Fibroblast of skin of right quadriceps (primary cell): ENCODE measurements at regions not wholly inside any gene's neighbourhood (a gene's known extent, or its start where the extent isn't known, plus 50 kb on each side); places are given as distances from the start of the nearest gene placed in this dataset.
"Not testable (repeated sequence)": the region's sequence is repeated elsewhere in the genome, so short reads cannot be mapped to it uniquely, and the experiment has no call there.

ENCODE experiments used
- DNase-seq: peaks from one replicate; pipeline ENCODE4 v3.0.0-alpha.2; 2013

DNA sequence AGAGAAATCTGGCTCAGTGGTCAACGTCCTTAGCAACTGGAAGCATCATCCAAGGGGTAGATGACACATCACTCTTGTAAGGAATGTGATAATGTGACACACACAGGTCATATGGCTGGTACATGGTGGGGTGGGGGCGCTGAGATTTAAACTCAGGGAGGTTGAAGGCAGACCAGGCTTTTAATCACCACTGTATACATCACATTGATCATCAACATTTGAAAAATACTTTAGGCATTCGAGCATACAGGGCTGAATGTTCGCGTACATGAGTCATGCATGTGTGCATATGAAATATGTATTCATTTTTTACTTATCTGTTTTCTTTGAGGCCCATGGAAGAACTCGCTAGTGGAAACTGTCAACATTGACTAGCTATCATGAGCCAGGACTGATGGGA is 976.4 kb downstream of the VRK1 start:
- DNase-seq, result no peak

DNA sequence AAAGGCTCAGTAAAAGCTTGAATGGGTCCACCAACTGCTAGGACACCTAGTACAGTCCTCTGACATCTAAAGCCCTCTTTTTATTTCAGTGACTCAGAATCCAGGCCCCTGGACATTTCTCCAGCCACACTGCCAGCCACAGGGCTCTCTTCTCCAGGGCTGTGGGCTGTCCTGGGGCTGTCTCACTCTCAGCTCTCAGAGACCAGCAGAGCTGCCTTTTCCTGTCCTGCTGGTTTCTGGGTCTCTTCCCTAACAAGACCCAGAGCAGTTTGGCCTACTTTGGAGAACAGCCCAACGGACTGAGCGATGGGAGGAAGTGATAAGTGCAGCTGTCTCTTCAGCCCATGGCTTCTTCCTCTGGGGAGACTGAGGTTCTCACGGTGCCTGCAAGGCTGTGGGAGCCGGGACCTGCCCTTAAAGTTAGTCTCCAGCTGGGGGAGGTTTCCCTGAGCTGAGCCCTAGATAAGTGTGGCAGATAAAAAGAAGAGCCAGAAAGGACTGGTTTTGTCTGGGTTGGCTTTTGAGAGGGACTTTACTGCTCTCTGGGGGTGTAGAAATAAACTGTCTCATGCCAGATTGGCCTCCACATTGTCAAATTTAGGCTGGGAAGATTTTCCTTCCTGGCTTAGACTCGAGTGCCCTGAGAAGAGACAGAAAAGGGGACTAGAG is 979.8 kb downstream of the VRK1 start:
- DNase-seq, result no peak

DNA sequence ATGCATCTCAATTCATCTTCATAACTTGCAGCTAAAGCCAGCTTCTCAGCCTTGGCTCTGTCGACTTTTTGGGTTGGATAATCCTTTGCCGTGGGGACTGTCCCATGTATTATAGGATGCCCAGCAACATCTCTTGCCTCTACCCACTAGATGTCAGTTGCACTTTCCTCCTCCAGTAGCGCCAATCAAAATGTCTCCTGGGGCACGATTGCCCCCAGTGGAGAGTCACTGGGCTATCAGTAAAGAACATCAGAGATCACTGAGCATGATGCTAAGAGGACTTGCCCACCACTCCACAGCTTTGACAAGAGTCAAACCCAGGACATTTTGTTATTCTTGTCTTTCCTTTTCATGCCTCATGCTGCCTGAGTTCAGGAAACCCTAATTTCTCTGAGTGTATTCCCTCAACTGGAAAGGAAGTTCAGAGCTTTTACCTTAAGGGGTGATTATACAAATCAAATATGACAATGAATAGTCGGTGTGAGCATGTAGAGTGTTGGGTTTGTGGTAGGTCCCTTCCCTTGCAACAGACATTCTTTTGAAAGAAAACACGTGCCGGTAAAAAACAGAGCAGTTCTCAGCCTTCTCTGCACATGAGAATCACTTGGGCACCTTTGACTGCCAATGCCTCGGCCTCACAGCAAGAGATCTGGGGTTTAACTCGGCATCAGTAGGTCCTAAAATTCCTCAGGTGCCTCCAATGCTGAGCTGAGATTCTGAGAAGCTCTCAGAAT is 980.6 kb downstream of the VRK1 start:
- DNase-seq, result no peak

DNA sequence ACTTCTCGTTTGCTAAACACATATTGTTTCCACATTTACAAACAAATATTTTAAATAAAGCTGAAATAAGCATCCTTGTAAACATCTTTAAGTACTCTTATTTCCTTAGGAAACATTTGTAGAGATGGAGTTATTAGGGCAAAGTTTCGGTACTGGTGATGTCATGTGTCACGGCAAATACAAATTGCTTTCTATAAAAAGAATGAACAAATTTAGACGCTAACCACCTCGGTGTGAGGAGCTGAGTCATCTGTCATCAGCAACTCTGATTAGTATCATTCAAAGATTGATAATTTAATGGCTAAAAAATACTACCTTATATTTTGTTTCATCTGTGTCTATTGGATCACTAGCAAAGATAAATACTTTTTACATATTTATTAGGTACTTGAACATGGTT is 982.0 kb downstream of the VRK1 start:
- no peak for DNase-seq

DNA sequence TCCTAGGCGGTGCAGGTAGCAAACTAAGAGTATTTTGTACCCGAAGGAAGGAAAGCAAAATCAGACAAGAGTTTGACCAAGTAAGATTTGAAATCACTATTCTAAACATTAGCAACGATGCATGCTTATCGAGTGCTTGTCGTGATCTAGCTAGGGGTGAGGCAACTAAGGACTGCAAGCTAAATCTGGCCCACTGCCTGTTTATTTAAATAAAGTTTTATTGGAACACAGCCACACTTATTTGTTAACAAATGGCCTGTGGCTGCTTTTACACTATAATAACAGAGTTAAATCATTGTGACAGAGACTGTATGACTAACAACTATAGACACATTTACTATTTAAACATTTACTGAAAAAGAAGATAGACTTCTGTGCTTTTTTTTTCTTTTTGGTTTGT is 983.6 kb downstream of the VRK1 start:
- no peak for DNase-seq

DNA sequence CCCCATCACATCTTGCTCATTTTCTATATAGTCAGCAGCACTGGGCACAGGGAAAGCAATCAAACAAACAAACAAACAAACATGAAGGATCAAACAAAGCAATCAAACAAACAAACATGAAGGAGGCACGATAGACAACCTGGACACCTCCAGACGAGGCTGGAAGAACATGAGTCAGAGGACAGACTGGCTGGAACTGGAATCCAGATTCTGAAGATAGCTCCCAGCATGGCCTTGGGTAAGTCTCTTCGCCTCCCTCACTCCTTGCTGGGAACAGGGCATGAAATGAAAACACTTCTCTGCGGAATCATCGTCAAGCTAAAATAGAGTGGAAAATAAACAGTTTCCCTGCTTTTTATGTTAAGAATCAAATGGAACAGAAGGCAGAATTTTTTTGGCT is 984.8 kb downstream of the VRK1 start:
- DNase-seq, result no peak

DNA sequence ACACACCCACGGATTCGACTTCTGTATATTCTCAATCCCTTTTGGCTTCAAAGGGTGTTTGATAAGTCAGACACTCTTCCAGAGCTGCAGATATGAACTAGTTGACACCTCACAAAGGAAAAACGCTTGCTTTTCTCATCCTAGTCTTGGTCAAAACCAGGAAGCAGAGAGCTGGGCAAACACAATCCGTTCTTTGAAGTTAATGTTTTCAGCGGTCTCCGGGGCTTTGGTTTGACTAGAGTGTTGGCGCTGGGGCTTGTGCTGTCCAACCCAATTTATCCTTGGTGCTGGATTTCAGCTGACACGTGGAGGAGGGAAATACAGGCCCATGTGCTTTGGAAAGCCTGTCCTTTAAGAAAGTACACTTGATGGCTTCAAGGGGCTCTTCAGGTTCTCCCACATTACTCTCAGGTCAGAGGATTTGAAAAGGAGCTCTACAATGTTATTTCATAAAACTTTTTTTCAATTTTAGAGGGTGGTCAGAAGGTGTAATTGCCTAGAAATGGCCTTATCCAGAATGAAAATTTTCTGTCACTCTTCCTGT is 985.8 kb downstream of the VRK1 start:
- DNase-seq, result no peak

DNA sequence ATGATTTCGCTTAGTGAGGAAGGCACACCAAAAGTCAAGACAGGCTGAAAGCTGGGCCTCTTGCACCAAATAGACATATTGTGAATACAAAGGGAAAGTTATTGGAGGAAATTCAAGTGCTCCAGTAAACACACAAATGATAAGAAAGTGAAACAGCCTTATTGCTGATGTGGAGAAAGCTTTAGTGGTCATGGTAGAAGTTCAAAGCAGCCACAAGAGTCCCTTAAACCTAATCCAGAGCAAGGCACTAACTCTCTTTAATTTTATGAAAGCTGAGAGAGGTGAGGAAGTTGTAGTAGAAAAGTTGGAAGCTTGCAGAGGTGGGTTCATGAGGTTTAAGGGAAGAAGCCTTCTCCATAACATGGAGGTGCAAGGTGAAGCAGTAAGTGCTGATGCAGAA is 988.3 kb downstream of the VRK1 start:
- no peak for DNase-seq

DNA sequence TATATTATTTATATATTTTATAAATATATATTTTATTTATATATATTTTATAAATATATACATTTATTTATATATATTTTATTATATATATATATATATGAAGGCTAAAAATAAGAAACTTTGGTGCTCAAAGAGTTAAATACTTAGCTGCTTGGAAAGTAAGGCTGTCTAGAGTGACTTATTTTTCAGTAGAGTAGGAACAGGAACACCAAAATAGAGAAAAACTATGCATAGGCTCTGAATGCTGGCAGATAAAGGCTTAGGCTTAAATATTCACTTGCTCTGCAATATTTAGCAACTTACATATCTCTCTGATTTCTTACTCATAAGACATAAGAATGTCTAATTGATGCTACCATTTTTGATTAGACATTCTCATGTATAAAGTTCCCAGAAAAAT is 991.2 kb downstream of the VRK1 start:
- no peak for DNase-seq

DNA sequence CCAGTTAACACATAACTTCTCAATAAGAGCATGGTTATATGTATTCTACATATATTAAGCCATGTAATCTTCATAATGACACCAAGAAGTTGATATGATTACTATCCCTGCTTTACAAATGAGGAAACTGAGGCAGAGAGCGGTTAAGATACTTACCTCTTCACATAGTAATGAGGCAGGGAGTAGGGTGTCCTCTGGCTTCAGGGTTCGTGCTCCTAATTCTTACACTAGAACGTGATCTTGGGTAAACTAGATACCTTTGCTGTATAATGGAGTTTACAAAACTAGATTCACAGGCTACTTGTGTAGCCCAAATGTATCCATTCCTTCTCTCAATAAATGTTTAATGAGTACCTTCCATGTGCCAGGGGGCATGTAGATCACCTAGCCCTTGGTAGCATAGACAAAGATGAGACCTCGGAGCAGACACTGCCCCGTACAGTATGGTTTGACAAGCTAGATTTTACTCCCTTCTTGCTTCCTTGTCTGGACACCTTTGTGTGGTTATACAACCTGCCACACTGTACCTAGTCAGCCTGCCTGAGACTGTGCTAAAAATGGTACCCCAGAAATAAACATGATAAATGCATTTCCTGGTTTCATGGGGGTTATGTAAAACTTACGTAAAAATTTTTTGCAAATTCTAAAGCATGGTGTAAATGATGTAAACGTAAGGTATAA is 991.8 kb downstream of the VRK1 start:
- DNase-seq, result no peak

DNA sequence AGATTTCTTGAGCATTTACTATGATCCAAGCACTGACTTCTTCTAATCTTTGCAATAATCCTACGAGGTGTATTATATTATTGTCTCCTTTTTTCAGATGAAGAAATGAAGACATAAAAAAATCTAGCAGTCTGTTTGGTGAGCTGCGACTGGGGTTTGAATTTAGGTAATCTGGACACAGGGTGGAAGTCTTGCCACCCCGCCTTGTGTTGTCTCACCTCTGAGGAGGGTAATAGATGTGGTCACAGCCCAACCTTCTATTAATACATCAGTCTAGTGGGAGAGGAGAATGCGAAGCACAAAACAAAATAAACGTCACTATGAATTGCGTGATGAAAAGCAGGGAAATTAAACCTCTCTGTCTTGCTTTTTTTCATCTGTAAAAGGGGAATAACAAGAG is 993.9 kb downstream of the VRK1 start:
- no peak for DNase-seq

DNA sequence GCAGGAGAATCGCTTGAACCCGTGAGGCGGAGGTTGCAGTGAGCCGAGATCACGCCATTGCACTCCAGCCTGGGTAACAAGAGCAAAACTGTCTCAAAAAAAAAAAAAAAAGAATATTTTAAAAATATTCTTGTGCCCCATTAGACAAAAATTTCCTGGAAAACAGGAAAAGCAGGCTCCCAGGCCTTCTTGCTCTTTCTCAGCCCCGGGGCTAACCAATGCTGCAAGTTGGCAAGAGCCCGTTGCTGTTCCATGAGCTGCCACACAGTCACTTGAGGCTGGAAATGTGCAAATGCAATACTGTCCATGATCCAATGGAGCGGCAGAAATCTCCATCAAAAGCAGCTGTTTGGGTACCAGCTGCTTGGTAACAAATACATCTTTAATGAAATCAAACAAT is 994.7 kb downstream of the VRK1 start:
- DNase-seq, result no peak

DNA sequence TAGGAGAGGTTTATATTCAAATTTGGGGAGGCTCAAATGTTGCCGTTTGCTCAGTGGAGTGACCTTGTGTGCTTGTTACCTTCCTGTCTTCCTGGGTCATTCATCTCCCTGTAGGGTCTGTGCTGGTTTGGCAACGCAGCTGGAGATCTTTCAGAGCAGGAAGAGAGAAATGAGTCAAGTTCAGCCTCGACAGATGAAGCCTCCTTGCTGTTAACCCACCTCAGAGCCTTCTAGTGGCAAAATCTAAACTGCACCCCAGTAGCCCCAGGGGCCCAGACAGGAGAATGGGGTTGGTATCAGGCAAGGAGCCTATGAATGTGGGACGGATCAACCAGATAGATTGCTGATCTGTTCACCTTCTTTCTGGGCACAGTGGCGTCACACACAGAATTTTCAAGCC is 999.3 kb downstream of the VRK1 start:
- DNase-seq, result no peak

DNA sequence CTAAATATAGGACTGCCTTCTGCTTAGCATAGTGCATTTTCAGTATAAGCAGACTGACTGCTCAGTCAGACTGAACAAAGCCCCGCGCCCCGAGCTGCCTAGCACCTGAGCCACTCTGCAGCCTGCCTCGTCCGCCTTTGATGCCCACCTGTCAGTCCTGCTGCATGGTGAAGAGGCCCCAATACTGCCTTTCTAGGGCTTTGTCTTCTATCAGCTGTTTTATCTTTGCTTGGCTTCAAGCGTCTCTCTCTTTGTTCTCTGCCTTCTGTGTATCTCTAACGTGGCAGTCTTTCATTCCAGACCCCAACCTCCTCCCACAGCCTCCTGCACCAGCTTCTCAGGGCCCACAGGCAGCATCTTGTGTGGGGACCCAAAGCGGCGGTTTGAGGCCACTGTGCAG is 1001.0 kb downstream of the VRK1 start:
- DNase-seq, result no peak

DNA sequence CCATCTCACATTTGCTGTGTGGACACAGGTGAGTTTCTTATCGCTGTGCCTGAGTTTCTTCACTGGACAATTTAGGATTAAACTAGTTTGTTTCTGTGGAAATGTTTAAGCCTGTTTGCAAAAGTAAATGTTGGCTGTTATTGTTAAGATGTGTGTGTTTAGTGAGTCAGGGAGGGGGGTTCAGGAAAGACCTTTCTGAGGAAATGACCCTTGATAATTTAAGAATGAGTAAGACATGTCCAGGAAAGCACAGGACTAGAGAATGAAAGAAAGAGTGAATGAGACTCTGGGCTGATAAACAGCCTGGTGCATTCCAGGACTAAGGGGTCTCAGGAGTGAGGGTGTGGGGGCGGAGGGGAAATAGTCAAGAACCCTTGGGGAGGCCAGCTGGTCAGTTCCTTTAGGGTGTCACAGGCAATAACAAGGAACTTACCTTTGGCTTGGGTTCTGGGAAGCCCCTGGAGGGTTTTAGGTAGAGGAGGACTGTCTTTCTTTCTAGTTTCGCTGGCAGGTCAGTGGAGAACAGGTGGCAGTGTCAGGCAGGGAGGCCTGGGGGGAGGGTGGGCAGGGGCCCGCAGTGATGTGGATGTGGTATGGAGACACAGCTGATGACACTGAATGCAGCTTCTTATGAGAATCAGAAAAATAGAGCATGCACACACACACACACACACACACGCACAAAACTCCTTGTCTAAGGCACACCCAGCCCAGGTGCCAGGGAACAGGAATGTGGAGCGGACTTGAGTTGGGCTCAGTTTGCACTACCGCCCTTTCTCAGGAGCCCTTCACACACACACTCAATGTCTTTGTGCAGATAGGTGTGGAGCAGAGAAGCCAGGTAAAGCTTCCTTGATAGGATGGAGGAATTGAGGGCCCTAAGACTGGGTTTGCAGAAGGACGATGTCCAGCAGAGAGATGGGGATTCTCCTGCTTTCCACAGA is 1005.5 kb downstream of the VRK1 start:
- no peak for DNase-seq

DNA sequence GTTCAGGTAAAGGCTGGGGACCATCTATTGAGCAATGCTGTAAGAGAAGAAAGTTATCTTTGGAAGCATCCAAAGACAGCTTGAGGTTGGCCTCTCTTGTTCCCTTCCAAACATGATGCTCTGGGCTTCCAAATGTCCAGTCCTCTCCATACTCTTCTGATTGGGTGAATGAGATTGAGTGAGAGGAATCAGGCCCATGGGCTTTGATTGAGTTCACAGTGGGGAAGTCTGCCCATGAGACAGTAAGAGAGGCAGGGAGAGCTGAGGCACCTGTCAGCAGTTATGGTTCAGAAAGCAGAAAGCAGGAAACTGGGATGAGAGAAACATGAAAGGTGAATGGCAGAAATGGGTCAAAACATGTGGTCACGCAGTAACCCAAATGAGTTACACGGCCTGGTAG is 1006.9 kb downstream of the VRK1 start:
- DNase-seq, result no peak

DNA sequence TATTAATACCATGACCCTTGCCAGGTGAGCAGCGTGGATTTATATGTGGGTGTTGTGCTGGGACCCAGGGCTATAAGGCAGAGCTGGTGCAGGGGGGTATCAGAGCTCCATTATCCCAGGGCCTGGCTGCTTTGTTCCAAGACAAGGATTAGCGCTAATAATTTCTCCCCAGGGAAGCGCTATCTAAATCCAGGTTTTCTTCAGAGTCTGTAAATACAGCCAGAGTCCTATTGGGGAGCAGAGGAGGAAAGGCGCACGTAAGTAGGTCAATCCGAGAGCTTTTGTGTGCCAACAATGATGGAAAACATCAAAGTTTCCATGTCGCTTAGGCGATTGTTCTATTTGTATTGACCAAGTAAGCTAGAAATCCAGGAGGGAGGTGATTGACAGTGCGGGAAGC is 1009.7 kb downstream of the VRK1 start:
- no peak for DNase-seq

DNA sequence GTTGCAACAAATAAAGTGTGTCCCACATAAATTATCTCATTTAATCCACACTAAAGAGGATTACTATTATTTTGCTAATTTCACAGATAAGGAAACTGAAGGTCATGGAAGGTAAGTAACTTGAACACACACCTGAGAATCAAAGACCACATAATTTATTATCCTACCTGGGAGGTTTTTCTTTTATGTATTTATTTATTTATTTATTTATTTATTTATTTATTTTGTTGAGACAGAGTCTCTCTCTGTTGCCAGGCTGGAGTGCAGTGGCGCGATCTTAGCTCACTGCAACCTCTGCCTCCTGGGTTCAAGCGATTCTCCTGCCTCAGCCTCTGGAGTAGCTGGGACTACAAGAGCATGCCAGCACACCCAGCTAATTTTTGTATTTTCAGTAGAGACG is 1011.4 kb downstream of the VRK1 start:
- not testable (repeated sequence) for DNase-seq

DNA sequence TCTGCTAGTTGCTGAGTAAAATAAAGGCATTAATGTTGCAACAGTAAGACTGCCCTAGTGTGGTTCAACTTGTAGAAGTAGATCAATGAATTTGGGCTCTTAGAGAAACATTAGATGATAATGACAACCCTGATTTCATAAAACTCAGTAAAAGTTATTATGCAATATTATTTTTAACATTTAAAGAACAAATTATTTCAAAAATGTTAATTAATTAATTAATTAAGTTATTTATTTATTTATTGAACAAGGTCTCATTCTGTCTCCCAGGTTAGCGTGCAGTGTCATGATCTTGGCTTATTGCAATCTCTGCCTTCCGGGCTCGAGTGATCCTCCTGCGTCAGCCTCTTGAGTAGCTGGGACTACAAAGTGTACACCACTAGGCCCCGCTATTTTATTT is 1016.4 kb downstream of the VRK1 start:
- DNase-seq, result no peak

DNA sequence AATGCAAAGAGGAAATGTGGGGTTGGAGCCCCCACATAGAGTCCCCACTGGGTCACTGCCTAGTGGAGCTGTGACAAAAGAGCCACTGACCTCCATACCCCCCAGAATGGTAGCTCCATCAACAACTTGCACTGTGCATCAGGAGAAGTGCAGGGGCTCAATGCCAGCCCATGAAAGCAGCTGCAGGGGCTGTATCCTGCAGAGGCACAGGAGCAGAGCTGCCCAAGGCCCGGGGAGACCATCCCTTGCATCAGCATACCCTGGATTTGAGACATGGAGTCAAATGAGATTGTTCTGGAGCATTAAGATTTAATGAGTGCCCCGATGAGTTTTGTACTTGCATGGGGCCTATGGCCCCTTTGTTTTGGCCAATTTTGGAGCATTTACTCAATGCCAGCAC is 1023.6 kb downstream of the VRK1 start:
- no peak for DNase-seq

DNA sequence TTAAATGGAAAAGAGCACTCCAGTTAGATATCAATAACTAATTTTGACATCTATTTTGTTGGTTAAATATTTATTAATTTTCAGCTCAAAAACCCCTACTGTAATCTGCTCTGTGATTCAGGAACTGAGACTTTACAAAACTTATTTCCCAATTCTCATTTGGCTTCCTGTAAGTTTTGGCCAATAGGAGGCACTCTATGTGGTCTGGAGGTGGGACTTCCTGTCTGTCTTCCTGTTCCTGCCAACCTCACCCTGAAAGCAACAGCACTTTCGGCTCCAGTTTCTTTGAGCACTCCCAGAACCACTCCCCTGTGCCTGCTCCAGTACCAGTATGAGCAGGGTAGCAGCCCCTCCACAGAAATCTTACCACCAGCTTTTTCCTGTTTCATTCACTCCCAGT is 1027.0 kb downstream of the VRK1 start:
- no peak for DNase-seq

DNA sequence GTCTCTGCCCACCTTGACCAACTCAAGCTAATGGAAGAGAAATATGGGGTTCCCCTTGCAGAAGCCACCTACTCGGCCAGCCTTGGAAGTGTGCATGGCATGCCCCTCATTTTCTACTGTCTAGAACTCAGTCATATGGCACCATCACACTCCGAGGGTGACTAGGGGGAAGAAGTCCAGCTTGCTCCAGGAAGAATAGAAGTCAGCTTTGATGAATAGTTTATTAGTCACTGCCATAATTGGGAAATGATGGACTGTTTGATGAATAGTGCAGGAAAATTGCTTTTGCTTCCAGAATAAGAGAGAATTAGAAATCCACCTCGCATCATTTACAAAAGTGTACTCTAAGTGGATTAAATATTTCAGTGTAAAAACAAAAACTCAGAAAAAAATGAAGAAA is 1030.6 kb downstream of the VRK1 start:
- DNase-seq, result peak; percentile 9

DNA sequence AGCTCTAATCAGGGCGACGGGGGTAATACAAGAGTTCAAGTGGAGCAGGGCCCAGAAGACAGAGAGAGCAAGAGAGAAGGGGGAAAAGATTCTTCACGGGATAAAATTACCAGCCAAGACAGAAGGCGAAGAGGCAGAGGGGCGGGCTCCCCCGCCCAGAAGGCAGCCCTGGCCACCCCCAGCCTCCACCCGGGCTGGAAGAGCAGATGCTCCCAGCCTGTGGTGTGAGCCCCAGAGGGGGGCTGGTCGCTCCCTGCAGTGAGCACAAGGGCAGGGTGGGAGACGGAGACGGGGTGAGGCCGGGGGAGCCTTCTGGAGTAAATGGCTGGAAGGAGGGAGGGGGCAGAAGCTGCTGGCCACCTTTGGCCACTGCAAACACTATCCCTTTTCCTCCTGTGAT is 1035.6 kb downstream of the VRK1 start:
- DNase-seq, result no peak
